CD14-positive monocyte (primary cell): ENCODE measurements at regions not wholly inside any gene's neighbourhood (a gene's known extent, or its start where the extent isn't known, plus 50 kb on each side); places are given as distances from the start of the nearest gene placed in this dataset.

Experiments used
- DNase-seq, 3 donors: peaks; one replicate each; pipeline ENCODE4 v3.0.0-alpha.2; 2011 to 2022
- H2AFZ ChIP-seq: 2 replicates; pipeline ENCODE4 v1.6.0; 2012; ENCODE audit warnings: mild to moderate bottlenecking, low read depth, low read length, inconsistent platforms; ENCODE audit not compliant: insufficient read depth, poor library complexity, severe bottlenecking
- H3K27ac ChIP-seq, 2 donors: 1 replicate in 1 of 2; 2 replicates in 1 of 2; pipeline ENCODE4 v1.5.1; 2012 to 2013; ENCODE audit warnings: low read length in 2 of 2, control low read depth in 1 of 2, inconsistent platforms in 1 of 2, low read depth in 1 of 2, mild to moderate bottlenecking in 1 of 2
- H3K27me3 ChIP-seq, 2 donors: one replicate each; pipeline versions ENCODE4 v1.6.0 to v1.6.1; 2011 to 2013; ENCODE audit warnings: low read length in 2 of 2; ENCODE audit not compliant: control insufficient read depth in 2 of 2, insufficient read depth in 2 of 2
- H3K36me3 ChIP-seq, 2 donors: replicated peaks in 1 of 2; 1 replicate in 1 of 2; 2 replicates in 1 of 2; pipeline versions ENCODE4 v1.5.1 to v1.6.1; 2012 to 2013; ENCODE audit warnings: low read length in 2 of 2, control low read depth in 1 of 2, inconsistent platforms in 1 of 2, mild to moderate bottlenecking in 1 of 2; ENCODE audit not compliant: insufficient read depth in 2 of 2, control insufficient read depth in 1 of 2
- H3K4me1 ChIP-seq, 2 donors: 1 replicate in 1 of 2; 2 replicates in 1 of 2; pipeline versions ENCODE4 v1.5.1 to v1.6.1; 2012 to 2013; ENCODE audit warnings: low read length in 2 of 2, control low read depth in 1 of 2, inconsistent platforms in 1 of 2, mild to moderate bottlenecking in 1 of 2, moderate library complexity in 1 of 2; ENCODE audit not compliant: insufficient read depth in 2 of 2, control insufficient read depth in 1 of 2
- H3K4me2 ChIP-seq: replicated peaks from 2 replicates; pipeline ENCODE3; 2012; ENCODE audit warnings: low read length, moderate library complexity, mild to moderate bottlenecking; ENCODE audit not compliant: poor library complexity, severe bottlenecking; ENCODE audit errors: extremely low read depth
- H3K4me3 ChIP-seq, 3 experiments: fragments of 200-600 bp in 1 of 3; sonication (generic) in 1 of 3; replicated peaks in 1 of 3; 1 replicate in 2 of 3; 2 replicates in 1 of 3; pipeline ENCODE4 v1.5.1; 2011 to 2013; ENCODE audit warnings: low read length in 3 of 3, mild to moderate bottlenecking in 3 of 3, control low read depth in 2 of 3, low read depth in 2 of 3, inconsistent platforms in 1 of 3, moderate library complexity in 1 of 3
- H3K79me2 ChIP-seq: 2 replicates; pipeline ENCODE4 v1.6.0; 2012; ENCODE audit warnings: mild to moderate bottlenecking, control low read depth, inconsistent platforms, low read length, moderate library complexity; ENCODE audit not compliant: insufficient read depth
- H3K9ac ChIP-seq: 2 replicates; pipeline ENCODE4 v1.6.0; 2017; ENCODE audit warnings: low read length, mild to moderate bottlenecking; ENCODE audit not compliant: insufficient read depth, poor library complexity, severe bottlenecking
- H3K9me3 ChIP-seq, 2 donors: replicated peaks in 1 of 2; 1 replicate in 1 of 2; 2 replicates in 1 of 2; pipeline versions ENCODE4 v1.5.1 to v1.6.1; 2012 to 2013; ENCODE audit warnings: low read length in 2 of 2, control low read depth in 1 of 2; ENCODE audit not compliant: control insufficient read depth in 1 of 2, insufficient read depth in 1 of 2
- H4K20me1 ChIP-seq: 2 replicates; pipeline ENCODE4 v1.6.0; 2012; ENCODE audit warnings: mild to moderate bottlenecking, low read length, control low read depth, moderate library complexity; ENCODE audit not compliant: insufficient read depth
- H3K27ac Mint-ChIP-seq, 7 donors: one replicate each; pipeline ENCODE4 v1.8.0; 2020; ENCODE audit warnings: mild to moderate bottlenecking in 7 of 7, mixed read lengths in 7 of 7, moderate library complexity in 6 of 7, inconsistent platforms in 2 of 7
- H3K27me3 Mint-ChIP-seq, 3 donors: one replicate each; pipeline ENCODE4 v1.8.0; 2021 to 2022; ENCODE audit warnings: low read depth in 3 of 3, mild to moderate bottlenecking in 3 of 3, mixed read lengths in 3 of 3, moderate library complexity in 3 of 3, inconsistent platforms in 1 of 3
- H3K36me3 Mint-ChIP-seq, 2 donors: one replicate each; pipeline ENCODE4 v1.8.0; 2020; ENCODE audit warnings: mixed read lengths in 2 of 2, inconsistent platforms in 1 of 2, mild to moderate bottlenecking in 1 of 2
- H3K4me1 Mint-ChIP-seq: one replicate; pipeline ENCODE4 v1.8.0; 2020; ENCODE audit warnings: mild to moderate bottlenecking, mixed read lengths
- H3K4me3 Mint-ChIP-seq, 2 donors: one replicate each; pipeline ENCODE4 v1.8.0; 2020; ENCODE audit warnings: mild to moderate bottlenecking in 2 of 2, mixed read lengths in 2 of 2, moderate library complexity in 1 of 2
- H3K9me3 Mint-ChIP-seq, 7 donors: one replicate each; pipeline ENCODE4 v1.8.0; 2020 to 2022; ENCODE audit warnings: mixed read lengths in 7 of 7, mild to moderate bottlenecking in 6 of 7, moderate library complexity in 6 of 7, inconsistent platforms in 2 of 7
- WGBS: methylation state at CpG from one replicate; pipeline ENCODE4 v1.1.5; 2013; ENCODE audit warnings: missing lambda C conversion rate; ENCODE audit not compliant: insufficient coverage; 5-methylcytosine and 5-hydroxymethylcytosine counted together
- intact Hi-C, 2 donors: fragments of 100-400 bp; cut with micrococcal nuclease; formaldehyde crosslinking; loops; one replicate each; pipeline versions ENCODE4 v1.15.0 to v1.15.1; 2023
- TF ChIP-seq, protein P1 (sequence below): fragments of 200-600 bp; IDR thresholded peaks from one replicate; pipeline ENCODE4 v1.8.0; 2022; ENCODE audit warnings: antibody characterized with exemption, mild to moderate bottlenecking

DNA sequence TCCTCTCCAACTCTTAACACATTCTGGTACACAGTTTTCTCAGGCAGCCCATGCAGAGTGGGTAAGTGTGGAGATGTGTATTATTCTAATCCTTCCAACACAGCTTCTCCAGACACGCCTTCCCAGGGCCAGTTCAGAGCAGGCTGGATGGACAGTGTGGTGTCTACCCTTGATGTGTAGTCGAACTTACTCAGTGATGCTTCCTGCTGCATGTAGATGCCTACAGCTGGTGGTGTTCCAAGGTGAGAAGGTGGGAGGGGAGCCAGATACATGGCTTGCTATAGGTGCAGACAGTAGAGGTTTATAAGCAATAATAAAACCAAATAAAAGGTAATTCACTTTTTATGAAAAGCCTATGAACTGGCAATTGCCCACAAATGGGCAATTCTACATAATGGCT, 104.0 kb downstream of the QRSL1 start:
- H4K20me1 ChIP-seq = no peaks in the 10 kb centered on the region
- TF ChIP-seq, protein P1, sequence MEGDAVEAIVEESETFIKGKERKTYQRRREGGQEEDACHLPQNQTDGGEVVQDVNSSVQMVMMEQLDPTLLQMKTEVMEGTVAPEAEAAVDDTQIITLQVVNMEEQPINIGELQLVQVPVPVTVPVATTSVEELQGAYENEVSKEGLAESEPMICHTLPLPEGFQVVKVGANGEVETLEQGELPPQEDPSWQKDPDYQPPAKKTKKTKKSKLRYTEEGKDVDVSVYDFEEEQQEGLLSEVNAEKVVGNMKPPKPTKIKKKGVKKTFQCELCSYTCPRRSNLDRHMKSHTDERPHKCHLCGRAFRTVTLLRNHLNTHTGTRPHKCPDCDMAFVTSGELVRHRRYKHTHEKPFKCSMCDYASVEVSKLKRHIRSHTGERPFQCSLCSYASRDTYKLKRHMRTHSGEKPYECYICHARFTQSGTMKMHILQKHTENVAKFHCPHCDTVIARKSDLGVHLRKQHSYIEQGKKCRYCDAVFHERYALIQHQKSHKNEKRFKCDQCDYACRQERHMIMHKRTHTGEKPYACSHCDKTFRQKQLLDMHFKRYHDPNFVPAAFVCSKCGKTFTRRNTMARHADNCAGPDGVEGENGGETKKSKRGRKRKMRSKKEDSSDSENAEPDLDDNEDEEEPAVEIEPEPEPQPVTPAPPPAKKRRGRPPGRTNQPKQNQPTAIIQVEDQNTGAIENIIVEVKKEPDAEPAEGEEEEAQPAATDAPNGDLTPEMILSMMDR = no peak
- no peak overlapping the region for H3K9ac ChIP-seq
- H3K27me3 ChIP-seq = no peaks in the 10 kb centered on the region
- H3K79me2 ChIP-seq = no peaks in the 10 kb centered on the region
- Mint-ChIP-seq H3K27me3 (peaks cover 2 to 8% (median 8%) of the 10 kb centered on the region in 3 donors), H3K27ac (no peak overlapping the region), H3K9me3 (peaks cover 0 to 13% (median 8%) of the 10 kb centered on the region in 7 donors), H3K4me3 (no peak overlapping the region), H3K4me1 (no peaks in the 10 kb centered on the region), H3K36me3 (no peaks in the 10 kb centered on the region)
- H3K27ac ChIP-seq = no peak overlapping the region
- no CpG with 5 or more reads among the region's 2 CpGs for WGBS
- no peak overlapping the region for H3K4me3 ChIP-seq
- H3K36me3 ChIP-seq = no peaks in the 10 kb centered on the region
- no peak for DNase-seq
- H3K4me2 ChIP-seq = no peak overlapping the region
- no peaks in the 10 kb centered on the region for H3K9me3 ChIP-seq
- no peak overlapping the region for H2AFZ ChIP-seq
- H3K4me1 ChIP-seq = no peaks in the 10 kb centered on the region
- intact Hi-C loops = no loop called here

DNA sequence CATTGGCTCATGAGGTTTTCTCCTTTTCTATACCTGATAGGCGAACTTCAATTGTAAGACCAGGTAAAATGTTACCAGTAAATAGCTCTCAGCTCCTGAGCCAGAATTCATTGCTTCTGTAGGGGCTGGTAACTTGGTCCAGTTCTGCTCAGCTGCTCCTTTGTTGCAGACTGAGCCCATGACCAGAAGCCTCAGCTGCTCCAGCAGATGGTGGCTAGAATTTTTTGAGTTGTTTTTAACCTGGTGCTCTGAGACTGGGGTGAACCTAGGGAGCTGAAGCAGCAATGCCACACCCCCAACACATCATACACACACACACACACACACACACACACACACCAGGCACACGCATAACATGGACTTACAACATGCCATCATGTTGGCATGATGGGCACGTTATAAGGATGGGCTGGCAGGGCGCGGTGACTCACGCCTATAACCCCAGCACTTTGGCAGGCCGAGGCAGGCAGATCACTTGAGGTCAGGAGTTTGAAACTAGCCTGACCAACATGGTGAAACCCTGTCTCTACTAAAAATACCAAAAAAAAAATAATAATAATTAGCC, 103.1 kb downstream of the QRSL1 start:
- Histone ChIP-seq H2AFZ (no peak overlapping the region), H3K79me2 (no peaks in the 10 kb centered on the region), H3K36me3 (no peaks in the 10 kb centered on the region), H3K4me3 (no peak overlapping the region), H3K4me2 (no peak overlapping the region), H3K27me3 (no peaks in the 10 kb centered on the region), H3K9ac (no peak overlapping the region), H3K4me1 (no peaks in the 10 kb centered on the region), H4K20me1 (no peaks in the 10 kb centered on the region), H3K9me3 (no peaks in the 10 kb centered on the region), H3K27ac (no peak overlapping the region)
- 50% methylated on average over 1 of the region's 7 CpGs for WGBS
- Mint-ChIP-seq H3K27me3 (peaks cover 4 to 8% (median 8%) of the 10 kb centered on the region in 3 donors), H3K9me3 (peaks cover 0 to 13% (median 8%) of the 10 kb centered on the region in 7 donors), H3K4me1 (no peaks in the 10 kb centered on the region), H3K27ac (no peak overlapping the region), H3K4me3 (no peak overlapping the region), H3K36me3 (no peaks in the 10 kb centered on the region)
- intact Hi-C loops = no loop called here
- TF ChIP-seq, protein P1 = no peak
- no peak for DNase-seq
